Fibroblast of peridontal ligament (primary cell): ENCODE measurements at regions not wholly inside any gene's neighbourhood (a gene's known extent, or its start where the extent isn't known, plus 50 kb on each side); places are given as distances from the start of the nearest gene placed in this dataset.
"Not testable (repeated sequence)": the region's sequence is repeated elsewhere in the genome, so short reads cannot be mapped to it uniquely, and the experiment has no call there.

Source experiments
- DNase-seq: peaks from one replicate; pipeline ENCODE4 v3.0.0-alpha.2; 2010; ENCODE audit errors: extremely low read depth

DNA sequence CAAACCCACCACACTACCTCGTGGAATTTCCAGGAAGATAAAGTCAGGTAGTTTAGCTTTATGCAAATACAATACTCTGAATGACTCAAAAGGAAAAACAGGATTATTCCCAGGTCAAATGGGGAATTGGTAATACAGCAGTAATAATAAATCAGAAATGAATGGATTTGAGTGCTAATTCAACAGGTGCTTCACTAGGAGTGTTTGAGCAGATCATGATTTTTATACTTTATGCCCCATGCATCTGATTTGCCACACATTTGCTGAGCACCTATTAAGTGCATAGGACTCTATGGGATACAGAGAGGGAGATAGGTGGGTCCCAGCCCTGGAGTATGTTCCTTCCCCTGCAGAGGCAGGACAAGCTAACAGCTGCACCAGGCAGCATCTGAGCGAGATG is 381.4 kb upstream of the PODXL start:
- DNase-seq: no peak

DNA sequence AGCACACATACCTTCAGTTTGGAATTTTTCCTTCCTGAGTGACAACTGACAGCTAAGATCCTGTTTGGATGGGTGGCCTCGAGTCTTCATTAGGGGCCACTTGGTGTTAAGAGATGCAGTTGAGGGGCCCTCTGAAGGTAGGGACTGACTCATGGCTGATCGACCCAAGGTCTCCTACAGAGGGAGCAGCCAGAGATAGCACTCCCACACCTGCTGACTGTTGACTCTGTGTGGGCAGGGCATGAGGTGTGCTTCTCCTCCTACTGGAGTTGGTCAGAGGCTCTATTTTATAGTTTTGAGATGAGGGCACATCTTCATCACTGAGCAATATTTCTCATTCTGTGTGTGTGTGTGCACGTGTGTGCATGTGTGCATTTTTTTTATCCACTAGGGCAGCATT is 378.8 kb upstream of the PODXL start:
- no peak for DNase-seq

DNA sequence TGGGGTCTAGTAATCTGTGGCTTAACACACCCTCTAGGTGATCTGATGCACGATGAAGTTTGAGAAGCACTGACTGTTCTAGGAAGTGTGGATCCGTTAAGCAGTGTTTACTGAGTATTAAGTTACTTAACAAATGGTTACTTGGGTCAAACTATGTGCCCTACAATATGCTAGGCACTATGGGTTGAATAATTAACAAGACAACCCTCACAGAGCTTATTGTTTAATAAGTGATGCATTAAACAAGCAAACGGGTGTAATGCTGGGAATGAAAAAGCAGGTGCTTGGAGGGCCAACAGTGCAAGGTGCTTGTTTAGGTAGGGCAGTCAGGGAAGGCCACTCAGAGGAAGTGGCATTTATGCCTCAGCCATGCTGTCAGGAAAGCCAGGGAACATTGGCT is 378.0 kb upstream of the PODXL start:
- no peak for DNase-seq

DNA sequence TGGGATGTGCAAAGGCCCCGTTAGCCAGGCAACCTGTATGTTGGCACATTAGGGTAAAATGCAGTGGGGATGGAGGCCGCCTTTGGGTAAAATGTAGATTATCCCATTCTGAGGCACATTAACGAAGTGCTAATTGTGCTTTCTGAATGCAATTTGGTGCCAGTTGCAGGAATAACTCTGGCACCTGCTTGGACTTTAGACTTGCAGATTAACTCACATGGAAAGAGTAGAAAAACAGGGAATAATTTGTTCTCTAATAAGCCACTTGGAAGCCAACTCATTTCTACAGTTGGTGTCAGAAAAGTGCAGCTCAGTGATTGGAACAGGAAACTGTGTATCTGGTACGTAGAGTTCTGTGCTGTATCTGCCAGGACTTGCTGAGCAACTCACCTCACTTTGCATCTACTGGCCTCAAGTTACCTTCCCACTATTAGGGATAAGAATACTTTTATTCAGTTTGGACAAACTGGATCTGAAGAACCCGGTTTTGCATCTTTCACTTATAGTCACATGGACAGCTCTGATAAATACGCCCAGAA is 377.4 kb upstream of the PODXL start:
- no peak for DNase-seq

DNA sequence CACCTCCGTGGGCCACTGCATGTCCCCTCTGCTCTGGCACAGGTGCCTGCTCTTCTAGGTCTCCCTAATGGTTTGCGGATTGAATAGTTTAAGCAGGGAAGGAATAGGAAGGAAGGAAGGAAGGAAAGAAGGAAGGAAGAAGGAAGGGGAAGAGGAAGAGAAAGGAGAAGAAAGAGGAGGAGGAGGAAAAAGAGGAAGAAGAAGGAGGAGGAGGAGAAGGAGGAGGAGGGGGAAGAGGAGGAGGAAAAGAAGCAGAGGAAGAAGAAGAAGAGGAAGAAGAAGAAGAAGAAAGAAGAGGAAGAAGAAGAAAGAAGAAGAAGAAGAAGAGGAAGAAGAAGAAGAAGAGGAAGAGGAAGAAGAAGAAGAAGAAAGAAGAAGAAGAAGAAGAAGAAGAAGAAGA is 376.8 kb upstream of the PODXL start:
- DNase-seq: not testable (repeated sequence)

DNA sequence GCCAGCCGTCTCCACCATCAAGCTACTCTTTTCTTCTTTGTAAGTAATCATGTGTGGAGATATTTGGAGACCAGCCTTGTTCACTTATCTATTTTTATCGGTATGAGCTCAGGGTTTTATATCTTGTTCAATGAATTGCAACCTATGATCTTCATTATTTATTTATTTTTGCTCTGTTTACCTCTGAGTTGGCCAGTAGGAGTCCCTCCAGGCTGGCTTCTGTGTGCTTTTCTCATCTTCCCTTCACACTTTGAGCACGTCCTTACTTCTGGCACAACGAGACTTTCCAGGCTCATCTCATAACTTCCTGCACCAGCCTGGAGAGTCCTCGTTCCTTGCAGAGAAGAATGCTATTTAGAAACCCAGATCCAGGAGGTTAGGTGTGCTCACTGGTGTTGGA is 375.8 kb upstream of the PODXL start:
- DNase-seq: no peak

DNA sequence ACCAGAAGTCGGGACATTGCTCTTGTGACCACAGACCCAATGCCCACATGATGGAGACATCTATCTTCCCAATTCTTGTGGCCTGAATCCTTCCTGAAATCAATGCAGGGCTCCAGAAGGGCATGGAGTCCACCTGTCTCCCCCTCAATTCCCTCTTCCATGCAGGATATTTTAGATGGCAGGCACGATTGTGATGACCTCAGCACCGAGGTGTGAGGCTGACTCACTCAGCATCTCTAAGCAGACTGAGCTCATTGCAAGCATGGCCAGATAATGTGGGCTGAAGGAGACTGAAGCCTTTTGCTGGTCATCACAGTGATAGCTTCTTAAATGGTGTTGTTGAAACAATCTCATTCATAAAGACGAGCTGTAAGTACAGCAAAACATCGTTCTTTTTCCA is 374.9 kb upstream of the PODXL start:
- DNase-seq: no peak

DNA sequence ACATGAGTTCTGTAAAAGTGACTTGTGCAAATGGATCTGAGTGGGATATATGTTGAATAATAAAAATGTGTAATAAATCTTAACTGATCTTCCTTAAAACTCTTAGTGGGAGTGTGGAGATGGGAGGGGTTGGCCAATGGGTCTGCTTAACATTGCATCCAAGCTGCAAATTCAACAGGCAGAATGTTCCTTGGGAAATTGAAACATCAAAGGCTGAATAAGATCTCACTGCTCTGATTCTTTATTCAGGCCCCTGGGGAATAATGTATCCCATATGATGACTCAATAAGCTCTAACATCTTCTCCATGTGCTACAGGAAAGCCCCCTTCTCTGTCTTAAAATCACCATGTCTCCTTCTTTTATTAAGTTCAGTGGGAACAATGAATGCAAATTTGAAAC is 373.2 kb upstream of the PODXL start:
- DNase-seq: no peak

DNA sequence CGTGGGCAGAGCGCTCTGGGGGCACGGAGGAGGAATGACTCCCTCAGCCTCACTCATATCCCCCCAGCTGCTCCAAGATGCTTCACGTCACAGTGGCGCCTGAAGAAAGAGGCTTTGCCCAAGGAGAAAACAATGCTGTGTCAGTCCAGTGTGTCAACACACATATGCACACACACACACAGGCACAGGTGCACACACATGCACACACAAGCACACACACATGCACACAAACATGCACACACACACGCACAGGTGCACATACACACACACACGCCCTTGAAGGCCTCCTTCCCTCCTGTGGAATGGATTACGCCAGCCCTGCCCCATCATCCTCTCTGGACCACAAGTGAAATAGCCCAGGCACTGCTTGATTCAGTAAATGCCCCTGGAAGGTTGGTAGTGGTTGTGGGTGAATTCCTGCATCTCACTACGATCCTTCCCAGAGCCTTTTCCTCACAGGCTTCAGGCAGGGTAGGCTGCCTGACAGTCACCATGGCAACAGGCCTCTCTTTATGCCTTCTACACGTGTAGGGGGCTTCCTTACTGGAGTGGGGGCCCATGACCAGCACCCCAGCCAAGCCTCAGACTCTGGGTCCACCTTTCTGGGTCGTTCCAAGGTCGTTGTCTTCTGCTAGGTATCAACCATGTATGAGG is 371.5 kb upstream of the PODXL start:
- no peak for DNase-seq

DNA sequence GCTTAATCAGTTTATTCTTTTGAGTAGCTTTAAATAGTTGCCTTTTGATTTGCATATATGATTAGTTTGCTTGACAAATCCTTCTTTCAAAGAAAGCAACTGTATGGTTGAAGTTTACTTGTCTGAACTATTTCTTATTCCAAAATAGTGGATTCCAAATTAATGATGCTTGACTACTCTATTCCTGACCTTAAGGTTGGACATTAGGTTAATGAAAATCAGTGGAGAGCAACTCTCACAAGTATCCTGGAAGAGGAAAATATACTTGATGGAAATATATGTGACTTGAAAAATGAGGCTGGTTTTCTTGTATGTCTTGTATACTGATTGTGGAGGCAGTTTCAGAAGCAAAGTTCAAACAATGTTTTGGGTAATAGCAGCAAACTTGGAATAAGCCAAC is 369.2 kb upstream of the PODXL start:
- no peak for DNase-seq

DNA sequence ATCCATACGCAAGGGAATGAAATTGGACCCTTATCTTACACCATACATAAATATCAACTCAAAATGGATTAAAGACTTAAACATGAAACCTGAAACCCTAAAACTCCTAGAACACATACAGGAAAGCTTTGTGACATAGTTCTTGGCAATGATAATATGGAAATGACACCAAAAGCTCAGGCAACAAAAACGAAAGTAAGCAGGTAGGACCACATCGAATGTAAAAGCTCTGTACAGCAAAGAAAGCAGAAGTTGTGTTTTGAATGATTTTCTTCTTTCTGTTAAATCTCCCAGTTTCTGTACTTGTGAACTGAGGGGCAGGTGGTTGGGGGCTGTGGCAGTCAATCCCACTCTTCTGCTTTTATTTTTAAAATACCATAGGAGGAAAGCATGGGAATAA is 368.4 kb upstream of the PODXL start:
- DNase-seq: no peak

DNA sequence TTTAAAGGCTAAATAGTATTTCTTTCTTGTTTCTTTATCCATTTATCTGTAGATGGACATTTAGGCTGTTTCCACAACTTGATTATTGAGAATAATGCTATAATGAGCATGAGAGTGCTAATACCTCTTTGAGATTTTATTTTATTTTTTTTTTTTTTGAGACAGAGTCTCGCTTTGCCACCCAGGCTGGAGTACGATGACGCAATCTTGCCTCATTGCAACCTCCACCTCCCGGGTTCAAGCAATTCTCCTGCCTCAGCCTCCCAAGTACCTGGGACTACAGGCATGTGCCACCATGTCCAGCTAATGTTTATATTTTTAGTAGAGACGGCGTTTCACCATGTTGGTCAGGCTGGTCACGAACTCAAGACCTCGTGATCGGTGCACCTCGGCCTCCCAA is 366.5 kb upstream of the PODXL start:
- DNase-seq: not testable (repeated sequence)

DNA sequence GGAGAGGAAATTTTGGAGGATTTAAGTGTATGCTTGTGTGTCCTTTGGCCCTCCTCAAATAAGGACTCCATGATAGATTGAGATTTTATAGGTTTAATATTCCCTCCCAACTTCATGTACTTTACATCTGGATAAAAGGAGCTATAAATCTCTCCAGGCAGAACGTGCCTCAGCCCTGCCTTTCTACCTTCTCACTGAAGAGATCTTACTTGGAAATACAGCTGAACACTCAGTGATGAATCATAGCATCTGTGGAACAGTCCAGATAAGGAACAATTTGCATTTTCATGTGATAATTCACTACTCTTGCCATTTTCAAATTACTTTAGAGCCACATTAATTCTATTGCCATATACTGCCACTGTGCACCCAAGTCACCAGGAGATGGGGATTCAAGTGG is 364.6 kb upstream of the PODXL start:
- no peak for DNase-seq

DNA sequence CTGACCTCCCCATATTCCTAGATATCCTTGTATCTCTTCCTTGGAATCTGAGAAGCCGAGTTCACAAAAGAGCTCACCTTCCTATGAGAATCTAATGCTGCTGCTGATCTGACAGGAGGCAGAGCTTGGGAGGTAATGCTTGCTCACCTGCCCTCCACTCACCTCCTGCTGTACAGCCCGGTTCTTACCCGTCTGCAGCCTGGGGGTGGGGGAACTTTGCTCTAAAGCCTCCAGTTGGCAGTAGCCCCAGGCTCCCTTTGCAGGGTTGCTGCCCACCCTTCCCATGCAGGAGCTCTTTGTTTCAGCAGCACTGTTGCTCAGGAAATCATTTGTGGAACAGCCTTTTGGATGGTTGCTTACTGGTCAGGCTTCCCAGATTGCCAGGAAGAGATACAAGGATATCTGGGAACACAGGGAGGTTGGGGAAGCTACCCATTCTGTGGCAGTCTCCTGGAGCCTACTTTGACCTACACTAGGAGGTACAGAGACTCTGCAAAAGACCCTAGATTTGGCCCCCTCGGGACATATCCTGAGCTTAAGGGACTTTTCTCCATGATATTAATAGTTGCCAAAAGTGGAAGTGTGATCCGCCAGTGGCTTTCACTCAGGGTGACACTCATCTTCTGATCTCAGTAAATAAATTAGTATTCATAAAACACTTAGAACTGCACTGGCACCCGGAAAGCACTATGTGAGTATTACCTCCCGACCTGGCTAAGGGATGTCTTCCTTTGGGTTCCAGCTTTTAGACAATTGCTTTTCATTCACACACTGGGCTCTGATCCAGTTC is 363.7 kb upstream of the PODXL start:
- DNase-seq: no peak

DNA sequence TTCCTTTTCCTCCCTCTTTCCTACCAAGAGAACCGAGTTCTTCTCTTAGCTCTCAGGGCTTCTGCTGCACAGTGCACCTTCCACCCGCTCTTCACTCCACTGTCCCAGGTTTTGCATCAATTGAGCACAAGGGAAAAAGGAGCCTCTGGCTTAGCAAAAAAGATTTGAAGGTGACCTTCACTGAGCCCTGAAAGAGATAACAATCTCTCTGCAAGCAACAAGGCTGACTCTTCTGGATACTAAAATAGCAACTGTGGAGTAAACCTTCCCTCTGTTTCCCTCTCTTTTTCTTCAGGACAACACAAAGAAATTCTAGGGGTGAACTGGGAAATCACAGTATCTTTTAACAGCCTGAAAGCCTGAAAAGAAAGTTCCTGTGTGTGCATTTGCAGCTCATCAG is 354.7 kb upstream of the PODXL start:
- DNase-seq: no peak

DNA sequence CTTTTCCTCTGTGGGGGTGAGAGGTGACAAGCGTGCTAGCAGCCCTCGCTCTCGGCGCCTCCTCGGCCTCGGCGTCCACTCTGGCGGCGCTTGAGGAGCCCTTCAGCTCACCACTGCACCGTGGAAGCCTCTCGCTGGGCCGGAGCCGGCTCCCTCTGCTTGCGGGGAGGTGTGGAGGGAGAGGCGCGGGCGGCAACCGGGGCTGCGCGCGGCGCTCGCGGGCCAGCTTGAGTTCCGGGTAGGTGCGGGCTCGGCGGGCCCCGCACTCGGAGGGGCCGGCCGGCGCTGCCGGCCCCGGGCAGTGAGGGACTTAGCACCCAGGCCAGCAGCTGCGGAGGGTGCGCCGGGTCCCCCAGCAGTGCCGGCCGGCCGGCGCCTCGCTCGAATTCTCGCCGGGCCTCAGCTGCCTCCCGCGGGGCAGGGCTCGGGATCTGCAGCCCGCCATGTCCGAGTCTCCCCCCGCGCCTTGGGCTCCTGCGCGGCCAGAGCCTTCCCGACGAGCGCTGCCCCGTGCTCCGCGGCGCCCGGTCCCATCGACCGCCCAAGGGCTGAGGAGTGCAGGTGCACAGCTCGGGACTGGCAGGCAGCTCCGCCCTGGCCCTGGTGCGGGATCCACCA is 352.8 kb upstream of the PODXL start:
- no peak for DNase-seq

DNA sequence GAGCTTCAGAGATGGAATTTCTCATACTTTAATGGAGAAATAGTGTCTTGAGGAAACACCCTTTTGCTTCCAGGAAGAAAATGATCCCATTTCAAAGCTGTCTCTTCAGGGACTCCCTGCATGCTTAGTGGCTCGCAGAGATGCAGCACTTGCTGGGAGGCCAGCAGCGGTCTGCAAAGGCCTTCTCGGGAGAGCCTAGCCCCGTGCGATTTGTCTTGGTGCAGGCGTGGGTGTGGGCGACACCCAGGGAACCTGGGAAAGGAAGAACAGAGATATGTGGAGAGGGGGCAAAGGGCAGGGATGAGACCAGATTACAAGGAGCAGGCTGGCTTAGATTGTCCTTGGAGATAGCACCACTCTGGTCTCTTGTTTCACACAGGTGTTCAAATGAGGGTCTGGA is 352.3 kb upstream of the PODXL start:
- DNase-seq: no peak

DNA sequence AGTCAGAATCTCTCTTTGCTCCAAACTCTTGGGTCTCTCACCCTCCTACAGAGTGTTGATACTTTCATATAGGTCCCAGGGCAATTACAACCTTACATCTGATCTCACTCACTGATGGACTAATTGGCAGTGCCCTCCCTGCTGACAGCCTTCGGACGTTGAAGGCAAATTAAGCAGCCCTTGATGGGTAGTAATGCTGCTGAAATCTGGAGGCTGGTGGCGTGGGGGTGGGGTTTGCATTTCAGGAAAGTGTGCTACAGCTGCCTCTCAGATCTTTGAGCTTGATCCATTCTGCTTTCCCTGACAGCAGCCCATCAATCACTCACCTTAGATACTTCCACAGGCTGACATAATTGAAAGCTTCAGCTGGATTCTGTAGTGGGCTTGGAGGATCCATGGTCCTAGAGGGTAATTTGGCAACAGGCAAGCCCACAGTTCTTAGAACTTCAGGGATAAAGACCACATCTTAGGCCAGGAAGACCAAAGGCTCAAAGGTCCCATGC is 349.1 kb upstream of the PODXL start:
- no peak for DNase-seq

DNA sequence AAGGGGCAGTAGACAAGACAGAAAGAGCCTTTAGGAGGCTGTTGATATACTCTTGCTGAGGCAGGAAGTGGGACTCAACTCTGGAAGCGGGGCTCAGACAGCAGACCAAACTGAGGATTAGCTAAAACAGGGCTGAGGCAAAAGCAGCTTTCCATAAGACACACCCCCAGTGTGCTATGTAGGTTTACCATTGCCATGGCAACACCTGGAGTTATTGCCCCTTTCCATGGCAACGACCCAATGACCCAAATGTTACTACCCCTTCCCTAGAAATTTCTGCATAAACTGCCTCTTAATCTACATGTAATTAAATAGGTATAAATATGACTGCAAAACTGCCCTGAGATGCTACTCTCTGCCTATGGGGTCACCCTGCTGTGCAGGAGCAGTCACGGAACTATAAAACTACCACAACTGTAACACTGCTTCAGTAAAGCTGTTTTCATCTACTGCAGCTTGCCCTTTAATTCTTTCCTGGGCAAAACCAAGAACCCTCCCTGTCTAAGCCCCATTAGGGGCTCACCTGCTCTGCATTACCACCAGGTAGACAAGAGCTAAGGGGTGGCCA is 348.4 kb upstream of the PODXL start:
- no peak for DNase-seq

DNA sequence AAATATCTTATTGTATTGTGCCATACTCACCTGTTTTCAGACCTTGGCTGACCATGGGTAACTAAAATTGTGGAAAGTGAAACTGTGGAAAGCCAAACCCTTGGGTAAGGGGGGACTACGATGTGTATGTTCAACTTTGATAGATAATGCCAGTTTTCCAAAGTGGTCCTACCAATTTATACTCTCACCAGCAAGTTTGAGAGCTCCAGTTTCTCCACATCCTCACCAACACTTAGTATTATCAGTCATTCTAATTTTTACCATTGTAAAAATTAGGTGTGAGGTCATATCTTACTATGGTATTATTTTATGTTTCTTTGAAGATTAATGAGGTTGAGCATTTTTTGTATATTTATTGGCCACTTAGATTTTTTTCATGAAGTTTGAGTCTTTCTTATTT is 346.9 kb upstream of the PODXL start:
- no peak for DNase-seq

DNA sequence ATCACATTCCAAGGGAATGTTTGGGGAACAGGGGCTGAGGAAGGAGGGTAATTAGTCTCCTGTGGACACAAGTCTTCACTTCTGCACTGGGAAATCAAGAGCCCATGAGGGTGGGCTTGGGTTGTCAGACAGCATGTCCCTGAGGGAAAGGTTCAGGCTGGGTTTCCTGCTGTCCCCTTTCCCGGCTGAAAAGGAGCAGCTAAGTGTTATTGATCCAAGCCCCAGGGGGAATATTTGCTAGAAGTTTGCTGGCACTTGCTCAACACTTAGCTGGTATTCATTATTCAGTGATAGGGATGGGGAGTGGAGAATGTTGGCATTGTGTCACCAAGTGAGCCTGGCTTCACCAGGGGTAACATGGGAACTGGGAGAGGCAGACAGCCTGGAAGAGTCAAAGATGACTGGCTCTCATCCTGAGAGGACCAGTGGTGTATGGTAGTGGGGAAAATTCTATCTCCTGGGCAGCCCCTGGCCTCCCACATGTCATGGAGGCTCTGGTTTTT is 344.4 kb upstream of the PODXL start:
- DNase-seq: no peak
